Retina (tissue), 1 donor: ENCODE measurements at regions not wholly inside any gene's neighbourhood (a gene's known extent, or its start where the extent isn't known, plus 50 kb on each side); places are given as distances from the start of the nearest gene placed in this dataset.
A peak's percentile ranks its signal among the peaks of the same experiment; 100 is the strongest.

Source experiments
- DNase-seq: peaks from one replicate; pipeline ENCODE4 v3.0.0-alpha.2; 2016

GRCh38 chr11:41868606-41869005, 409.2 kb upstream of the LRRC4C start:
- DNase-seq = no peak

GRCh38 chr11:41872426-41872825, 413.0 kb upstream of the LRRC4C start:
- peak; percentile 60 for DNase-seq

GRCh38 chr11:41872870-41873269, 413.4 kb upstream of the LRRC4C start:
- DNase-seq = no peak

- no peak for DNase-seq
Observed at GRCh38 chr11:41878095-41878494, 418.6 kb upstream of the LRRC4C start.

GRCh38 chr11:41879214-41879613, 419.8 kb upstream of the LRRC4C start:
- no peak for DNase-seq

- no peak for DNase-seq
Observed at GRCh38 chr11:41895081-41895480, 435.6 kb upstream of the LRRC4C start.

- DNase-seq = no peak
Observed at GRCh38 chr11:41897991-41898390, 438.5 kb upstream of the LRRC4C start.

- no peak for DNase-seq
Observed at GRCh38 chr11:41917900-41918299, 458.4 kb upstream of the LRRC4C start.

GRCh38 chr11:41920374-41920773, 460.9 kb upstream of the LRRC4C start:
- DNase-seq = no peak

- DNase-seq = no peak
Observed at GRCh38 chr11:41921746-41922390, 462.4 kb upstream of the LRRC4C start.

GRCh38 chr11:41926339-41926738, 466.9 kb upstream of the LRRC4C start:
- DNase-seq = no peak

GRCh38 chr11:41935241-41935640, 475.8 kb upstream of the LRRC4C start:
- DNase-seq = no peak

- DNase-seq = no peak
Observed at GRCh38 chr11:41935795-41936194, 476.3 kb upstream of the LRRC4C start.

- DNase-seq = peak; percentile 68
Observed at GRCh38 chr11:41943656-41944055, 484.2 kb upstream of the LRRC4C start.

GRCh38 chr11:41947392-41947791, 487.9 kb upstream of the LRRC4C start:
- no peak for DNase-seq

- peak; percentile 68 for DNase-seq
Observed at GRCh38 chr11:41950470-41951143, 491.2 kb upstream of the LRRC4C start.

- no peak for DNase-seq
Observed at GRCh38 chr11:41954034-41954433, 494.6 kb upstream of the LRRC4C start.

GRCh38 chr11:41955066-41955465, 495.6 kb upstream of the LRRC4C start:
- no peak for DNase-seq

GRCh38 chr11:41955635-41956400, 496.4 kb upstream of the LRRC4C start:
- DNase-seq = no peak

GRCh38 chr11:41963406-41963805, 504.0 kb upstream of the LRRC4C start:
- DNase-seq = no peak

GRCh38 chr11:41970681-41971080, 511.2 kb upstream of the LRRC4C start:
- DNase-seq = no peak

GRCh38 chr11:41971592-41971991, 512.1 kb upstream of the LRRC4C start:
- DNase-seq = no peak

- DNase-seq = no peak
Observed at GRCh38 chr11:41978945-41979344, 519.5 kb upstream of the LRRC4C start.

- no peak for DNase-seq
Observed at GRCh38 chr11:41980741-41981140, 521.3 kb upstream of the LRRC4C start.
